Loucy (cell line): ENCODE measurements at regions not wholly inside any gene's neighbourhood (a gene's known extent, or its start where the extent isn't known, plus 50 kb on each side); places are given as distances from the start of the nearest gene placed in this dataset.

Source experiments
- CTCF ChIP-seq: fragments of 200-600 bp; sonication (generic); conservative IDR thresholded peaks from 2 replicates; pipeline ENCODE4 v1.5.1; 2014; ENCODE audit warnings: mild to moderate bottlenecking, antibody characterized with exemption, low read length
- EZH2phosphoT487 ChIP-seq: fragments of 200-600 bp; IDR thresholded peaks from 2 replicates; pipeline ENCODE4 v1.6.1; 2018; ENCODE audit warnings: antibody characterized with exemption, mild to moderate bottlenecking, moderate library complexity, borderline replicate concordance

DNA sequence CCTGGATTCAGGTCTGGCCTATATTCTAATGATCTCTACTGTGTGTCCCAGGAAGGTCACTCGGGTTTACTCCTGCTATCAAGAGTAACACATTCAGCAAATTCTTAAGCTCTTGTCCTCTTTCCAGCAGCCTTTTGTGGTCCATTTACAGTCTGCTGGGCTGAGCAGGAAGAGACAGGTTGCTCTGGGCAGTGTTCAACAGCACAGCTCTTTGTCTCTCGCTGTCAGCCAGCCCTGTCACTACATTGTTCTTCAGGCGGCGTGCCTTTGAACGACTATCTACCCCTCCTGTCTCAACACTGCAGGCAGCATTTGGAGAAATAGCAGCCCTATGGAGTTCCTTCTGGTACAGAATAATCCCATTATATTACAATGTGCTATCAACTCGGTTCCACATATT lies 192.2 kb upstream of the TBX20 start:
- TF ChIP-seq EZH2phosphoT487 (no peak), CTCF (no peak)
